IPS DF 4.7 (cell line): ENCODE measurements at regions not wholly inside any gene's neighbourhood (a gene's known extent, or its start where the extent isn't known, plus 50 kb on each side); places are given as distances from the start of the nearest gene placed in this dataset.
"Not testable (repeated sequence)": the region's sequence is repeated elsewhere in the genome, so short reads cannot be mapped to it uniquely, and the experiment has no call there.

Experiments used
- DNase-seq: peaks from one replicate; pipeline ENCODE4 v3.0.0-alpha.2; 2013; ENCODE audit warnings: low spot score; ENCODE audit errors: extremely low read depth

DNA sequence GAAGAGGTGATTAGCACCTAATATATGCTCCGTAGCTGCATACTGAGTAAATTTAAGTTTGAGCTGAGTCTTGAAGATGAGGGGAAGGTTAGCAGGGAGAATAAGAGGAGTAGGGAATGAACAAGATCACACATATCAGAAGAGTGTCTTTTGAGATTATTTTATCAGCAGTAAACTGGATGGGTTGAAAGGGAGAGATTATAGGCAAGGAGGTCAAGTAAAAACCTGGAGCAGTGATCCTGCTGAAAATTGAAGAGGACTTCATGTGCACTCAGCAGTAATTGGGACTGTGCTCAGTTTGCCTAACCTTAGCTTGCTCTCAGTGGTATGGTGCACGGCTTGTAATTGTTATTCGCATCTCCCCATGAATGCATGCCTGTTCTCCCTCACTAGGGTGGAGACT lies 79.5 kb upstream of the PICALM start:
- DNase-seq, result no peak

DNA sequence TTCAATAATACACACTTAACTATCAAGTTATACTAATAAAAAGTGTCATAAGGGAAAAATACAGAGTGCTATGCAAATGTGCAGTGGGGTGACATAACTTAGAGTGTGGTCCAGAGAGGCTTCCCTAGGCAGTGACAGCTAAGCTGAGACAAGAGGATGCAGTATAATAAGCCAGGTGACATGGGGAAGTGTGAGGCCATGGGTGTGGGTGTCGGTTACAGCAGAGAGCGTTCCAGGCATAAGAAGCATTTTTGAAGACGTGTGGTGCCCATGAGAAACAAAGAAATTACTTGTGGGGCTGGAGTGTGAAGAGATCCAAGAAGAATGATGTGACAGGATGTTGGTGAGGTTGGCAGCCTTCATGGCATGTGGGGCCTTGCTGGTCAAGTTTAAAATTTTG lies 78.1 kb upstream of the PICALM start:
- no peak for DNase-seq

DNA sequence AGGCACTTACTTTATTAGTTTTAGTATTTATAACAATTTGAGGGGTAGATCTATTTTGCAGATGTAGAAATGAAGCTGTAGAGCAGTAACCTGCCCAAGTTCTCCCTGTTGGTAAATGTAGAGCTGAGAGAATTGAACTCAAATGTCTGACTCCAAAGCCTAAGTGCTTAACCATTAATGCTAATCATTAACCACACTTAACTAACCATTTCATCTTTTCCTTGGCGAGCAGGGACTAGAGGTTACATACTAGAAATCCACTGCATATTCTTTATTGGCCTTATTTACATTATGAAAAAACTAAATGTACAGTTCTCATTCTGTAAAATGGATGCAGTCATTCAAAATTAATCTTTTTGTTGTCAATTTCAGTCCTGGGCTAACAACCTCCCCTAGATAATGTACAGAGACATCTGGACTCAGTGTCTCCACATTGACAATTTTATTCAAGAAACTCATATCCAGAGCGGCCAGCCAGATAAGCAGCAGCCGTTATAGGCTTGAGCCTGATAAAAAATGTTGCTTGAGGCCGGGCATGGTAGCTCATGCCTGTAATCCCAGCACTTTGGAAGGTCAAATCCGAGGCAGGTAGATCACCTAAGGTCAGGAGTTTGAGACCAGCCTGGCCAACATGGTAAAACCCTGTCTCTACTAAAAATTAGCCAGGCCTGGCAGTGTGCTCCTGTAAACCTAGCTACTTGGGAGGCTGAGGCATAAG lies 76.7 kb upstream of the PICALM start:
- no peak for DNase-seq

DNA sequence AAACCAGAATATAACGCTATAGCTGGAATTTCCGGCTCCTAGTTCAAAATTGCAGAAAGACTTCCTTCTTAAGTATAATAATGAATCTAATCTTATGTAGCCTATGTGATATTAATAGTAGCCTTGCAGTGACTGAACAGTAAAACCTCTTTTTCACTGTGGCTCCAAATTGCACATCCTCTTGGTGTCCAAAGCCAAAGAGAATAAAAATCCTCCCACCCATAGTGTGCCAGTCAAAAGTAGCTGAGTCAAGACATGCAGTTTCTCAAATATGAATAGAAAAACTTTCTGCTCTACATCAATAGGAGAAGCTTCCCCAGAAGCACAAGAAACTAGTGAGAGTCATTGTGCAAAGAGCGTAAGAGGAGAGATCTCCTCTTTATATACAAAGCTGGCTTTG lies 76.0 kb upstream of the PICALM start:
- no peak for DNase-seq

DNA sequence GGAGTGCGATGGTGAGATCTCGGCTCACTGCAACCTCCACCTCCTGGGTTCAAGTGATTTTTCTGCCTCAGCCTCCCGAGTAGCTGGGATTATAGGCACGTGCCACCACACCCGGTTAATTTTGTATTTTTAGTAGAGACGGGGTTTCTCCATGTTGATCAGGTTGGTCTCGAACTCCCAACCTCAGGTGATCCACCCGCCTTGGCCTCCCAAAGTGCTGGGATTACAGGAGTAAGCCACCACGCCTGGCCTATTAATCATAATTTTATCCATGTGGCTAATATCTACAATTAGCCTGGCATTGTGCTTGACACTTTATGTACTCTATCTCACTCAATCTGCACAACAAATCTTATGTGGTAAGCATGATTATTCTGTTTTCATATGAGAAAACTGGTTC lies 75.2 kb upstream of the PICALM start:
- DNase-seq, result not testable (repeated sequence)

DNA sequence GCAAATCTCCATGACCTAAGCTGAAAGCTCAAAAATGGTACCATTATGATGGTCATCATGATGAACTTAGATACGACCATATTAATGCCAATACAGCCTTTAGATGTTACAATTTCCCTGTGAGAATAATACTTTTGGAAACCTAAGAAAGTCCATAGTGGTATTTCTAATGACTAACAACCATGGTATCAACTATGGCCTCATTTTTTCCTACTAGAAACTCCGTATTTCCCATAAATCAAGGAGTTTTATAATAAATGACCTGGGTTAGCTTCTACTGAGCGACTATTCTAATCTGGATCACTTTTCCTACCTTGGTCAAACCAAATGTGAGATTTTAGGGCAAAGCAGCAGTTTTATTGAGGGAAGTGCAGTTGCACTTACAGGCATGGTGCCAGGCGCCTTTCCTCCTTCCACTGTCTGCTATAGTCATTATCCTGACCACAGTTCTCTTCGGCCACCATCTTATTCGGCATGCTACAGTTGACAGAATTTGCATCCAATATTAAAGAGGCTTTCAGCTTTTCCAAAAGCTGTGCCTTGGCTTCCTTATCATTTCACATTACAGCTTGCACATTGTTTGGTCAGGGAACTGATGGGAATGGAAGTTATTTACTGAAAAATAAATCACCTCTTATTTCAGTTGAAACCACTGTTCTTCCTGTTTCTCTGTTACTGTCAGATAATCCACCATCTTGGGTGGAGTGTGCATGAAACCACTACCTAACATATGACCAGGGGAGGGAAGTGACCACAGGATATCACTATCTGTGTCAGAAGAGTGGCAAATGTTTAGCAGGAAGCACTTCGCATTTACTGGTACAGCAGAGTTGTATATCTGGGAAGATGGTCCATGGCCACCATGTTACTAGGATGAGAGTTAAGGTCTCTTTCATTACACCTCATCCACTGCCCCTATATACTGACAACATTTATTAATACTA lies 74.5 kb upstream of the PICALM start:
- no peak for DNase-seq

DNA sequence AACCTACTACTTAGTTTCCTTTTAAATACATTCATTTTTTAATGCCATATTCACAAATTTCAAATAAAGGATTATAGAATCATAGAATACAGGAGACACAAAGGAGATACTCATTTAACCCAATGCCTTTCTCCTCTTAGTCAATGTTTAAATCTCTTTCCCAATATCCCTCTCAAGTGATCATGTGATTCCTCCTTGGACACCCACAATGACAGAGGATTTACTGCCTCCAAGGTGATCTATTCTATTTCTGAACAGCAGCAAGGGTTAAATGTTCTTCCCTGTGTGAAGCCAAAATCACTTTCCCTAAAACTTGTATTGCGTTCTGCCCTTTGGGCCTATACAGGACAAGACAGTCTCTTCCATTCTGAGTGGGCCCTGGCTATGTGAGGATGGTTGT lies 73.3 kb upstream of the PICALM start:
- no peak for DNase-seq

DNA sequence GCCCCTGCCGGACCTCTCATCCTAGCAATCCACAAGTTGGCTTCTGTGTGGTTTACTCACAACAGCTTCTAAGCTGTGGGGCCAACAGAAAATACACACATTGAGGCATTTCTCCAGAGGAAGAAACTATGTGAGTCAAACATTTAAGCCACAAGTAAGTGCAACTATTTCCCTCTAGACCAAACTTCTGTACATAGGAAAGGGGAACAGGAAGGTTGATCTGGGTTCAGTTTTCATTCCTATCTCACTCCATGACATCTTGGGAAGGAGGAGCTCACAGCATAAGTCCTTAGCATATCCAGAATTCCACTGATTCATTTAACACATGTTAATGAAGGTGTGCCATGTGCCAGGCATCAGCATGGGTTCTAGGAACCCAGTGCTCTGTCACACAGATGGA lies 72.8 kb upstream of the PICALM start:
- no peak for DNase-seq

DNA sequence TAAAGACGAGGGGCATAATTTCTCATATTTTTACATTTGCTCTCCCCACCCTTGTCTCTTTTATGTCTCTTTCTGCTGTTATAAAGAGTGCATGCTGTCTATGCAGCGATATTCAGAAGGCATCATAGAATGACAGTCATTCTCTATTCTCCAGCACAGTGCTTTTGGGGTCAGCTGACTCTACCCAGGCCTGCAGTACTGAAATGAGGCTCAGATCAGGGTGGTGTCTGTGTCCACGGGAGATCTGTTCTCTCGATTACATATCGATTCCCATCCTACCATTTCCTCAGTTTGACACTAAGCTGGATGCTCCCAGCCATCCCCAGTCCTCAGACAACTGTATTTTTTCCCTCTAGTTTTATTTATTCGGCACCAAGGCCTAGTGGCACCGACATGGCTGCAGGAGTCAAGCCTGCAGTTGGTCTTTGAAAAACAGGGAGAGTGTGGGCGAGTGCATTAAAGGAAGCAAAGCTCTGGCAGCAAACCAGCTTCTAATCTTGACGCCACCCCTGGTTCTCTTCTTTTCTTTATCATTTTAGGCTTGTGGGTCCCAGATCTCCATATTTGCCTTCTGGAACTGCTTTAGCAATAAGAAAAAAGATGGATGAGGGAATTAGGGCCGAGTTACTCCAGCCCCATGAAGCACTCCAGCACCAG lies 71.6 kb upstream of the PICALM start:
- DNase-seq, result no peak

DNA sequence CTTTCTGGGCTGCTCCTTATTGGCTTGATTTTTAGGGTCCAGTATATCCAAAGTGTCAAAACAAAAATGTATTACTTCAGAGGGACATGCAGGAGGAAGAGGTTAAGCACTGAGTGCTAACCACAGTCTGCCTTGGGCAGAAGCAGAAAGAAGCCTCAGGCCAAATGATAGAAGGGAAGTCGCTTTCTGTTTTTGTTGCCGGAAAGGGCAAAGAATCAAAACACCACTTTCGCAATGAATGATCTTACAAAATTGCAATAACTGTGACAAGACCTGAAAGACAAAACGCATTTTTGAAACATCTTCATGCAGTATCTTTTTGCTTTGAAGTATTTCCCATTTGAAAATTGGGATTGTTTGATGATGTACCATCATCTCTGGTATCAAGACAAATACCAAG lies 70.1 kb upstream of the PICALM start:
- no peak for DNase-seq

DNA sequence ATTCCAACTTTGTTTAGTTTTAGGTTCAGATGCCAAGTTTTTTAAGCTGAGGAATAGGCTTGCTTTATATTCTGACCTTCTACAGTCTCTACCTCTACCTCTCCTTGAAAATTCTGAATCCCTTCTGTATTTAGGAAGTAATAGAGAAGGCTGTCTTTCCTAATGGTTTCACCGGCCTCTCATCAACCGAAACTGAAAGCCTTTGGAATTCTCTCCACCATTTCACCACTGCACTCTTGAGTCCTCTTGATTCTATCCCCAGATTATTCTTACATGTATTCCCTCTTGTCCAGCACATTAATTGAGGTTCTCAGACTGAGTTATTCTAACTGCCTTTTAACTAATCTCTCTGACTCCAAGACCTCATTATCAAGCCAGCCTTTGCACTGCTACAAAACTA lies 67.7 kb upstream of the PICALM start:
- DNase-seq, result no peak

DNA sequence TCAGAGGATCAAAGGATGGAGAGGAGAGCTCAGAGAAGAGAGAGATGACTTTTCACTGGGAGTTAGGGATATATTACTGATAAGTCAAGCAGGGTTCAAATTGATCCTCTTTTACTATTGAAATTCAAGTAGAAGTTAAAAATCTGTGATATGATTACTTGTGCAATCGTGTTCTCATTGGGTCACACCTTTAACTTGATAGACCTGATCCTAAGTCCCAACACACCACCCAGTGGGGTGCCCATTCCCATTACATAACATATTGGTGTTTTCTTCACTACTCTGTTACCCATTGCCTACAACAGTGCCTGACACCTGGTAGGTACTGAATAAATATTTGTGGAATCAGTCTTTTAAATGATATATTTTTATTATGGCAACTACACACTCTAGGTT lies 66.4 kb upstream of the PICALM start:
- DNase-seq, result no peak

DNA sequence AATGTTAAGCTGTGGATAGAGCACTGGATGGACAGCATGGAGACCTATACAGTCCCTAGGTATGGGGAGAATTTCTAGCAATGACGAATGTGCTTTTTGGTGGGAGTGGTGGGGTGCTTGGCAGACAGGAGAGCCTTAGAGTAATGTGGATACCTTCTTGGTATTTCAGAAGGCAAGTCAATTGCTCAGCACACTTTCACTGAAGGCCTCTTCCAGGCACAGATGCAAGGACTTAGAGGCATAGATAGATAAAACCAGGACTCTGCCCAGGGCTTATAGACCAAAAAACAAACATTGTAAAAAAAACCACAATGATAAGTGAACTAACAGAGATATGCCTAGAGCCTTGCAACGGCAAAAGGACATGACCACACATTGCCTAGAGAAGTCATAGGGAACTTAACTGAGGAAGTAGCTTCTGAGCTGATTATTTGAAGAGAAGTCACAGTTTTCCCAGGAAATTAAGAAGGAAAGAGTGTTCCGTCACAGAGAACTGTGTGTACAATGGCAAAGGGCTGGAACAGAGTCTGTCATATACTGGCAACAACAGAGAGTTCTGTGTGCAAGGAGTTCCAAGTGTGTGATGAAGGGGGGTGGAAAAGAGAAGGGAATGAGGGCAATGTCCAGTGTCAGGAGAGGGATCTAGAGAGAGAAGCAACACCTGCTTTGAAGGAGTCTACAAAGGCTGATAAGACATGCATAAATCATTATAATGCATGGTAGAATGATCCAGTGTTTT lies 65.9 kb upstream of the PICALM start:
- no peak for DNase-seq

DNA sequence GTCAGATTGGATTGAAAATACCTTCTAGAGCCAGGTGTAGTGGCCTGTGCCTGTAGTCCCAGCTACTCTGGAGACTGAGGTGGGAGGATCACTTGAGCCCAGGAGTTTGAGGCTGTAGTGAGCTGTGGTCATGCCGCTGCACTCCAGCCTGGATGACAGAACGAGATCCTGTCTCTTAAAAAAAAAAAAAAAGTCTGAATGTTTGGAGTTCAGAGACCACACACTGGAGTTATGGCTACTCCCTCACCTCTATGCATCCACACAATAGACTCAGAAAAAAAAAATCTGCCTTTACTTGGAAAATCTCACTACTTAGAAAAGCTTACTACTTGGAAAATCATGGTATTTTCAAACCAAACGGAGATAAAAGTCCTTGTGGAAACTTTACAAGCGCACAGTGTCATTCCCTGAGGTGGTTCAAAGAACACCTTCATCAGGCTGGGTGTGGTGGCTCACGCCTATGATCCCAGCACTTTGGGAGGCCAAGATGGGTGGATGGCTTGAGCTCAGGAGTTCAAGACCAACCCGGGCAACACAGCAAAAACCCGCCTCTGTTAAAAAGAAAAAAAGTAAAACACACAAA lies 63.9 kb upstream of the PICALM start:
- no peak for DNase-seq

DNA sequence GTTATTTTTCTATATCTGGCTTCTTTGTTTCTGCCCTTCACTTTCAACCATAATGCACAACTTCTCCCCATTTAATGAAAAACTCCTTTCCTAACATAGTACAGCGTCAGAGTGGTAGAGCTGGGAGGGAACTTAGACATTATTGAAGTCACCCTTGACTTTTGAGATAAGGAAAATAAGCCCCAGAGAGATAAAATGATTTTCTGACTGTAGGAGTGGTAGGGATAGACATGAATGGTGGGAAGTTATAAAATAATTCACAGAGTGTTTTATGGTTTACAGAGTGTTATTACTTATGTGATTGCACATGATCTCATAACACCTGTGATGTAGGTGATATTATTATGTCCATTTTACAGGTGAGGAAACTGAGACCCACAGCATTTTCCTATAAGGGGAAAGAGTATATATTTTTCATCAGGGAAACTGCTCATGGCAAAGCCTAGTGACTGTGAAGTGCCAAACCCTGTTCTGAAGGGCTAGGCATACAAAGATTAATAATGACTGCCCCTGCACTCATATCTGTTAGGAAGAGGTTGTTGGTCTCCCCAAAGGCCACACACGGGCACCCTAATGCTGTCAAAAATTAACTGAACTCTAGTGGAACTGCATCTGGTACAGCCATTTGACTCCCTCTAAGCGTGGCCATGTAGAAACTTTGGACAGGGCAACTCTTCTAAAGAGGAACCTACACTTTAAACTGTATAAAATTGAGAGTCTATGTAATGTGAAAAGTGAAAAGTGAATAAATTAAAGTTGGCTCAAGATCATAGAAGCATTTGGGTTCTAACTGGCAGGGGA lies 61.1 kb upstream of the PICALM start:
- no peak for DNase-seq

DNA sequence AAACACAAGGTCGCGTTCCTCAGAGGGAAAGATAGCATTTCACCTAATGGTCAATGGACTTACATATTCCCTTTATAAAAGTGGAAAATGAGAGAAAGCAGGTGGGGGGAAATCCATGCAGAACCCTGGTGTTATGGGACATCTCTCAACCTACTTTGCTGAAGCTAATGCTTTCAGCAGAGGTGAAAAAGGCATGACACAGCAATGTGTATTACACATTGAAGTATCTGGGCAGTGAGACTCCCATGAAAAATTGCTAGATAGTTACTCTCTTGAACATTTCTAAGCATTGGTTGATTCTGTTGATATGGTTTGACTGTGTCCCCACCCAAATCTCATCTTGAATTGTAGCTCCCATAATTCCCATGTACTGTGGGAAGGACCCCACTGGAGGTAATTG lies 60.0 kb upstream of the PICALM start:
- DNase-seq, result no peak

DNA sequence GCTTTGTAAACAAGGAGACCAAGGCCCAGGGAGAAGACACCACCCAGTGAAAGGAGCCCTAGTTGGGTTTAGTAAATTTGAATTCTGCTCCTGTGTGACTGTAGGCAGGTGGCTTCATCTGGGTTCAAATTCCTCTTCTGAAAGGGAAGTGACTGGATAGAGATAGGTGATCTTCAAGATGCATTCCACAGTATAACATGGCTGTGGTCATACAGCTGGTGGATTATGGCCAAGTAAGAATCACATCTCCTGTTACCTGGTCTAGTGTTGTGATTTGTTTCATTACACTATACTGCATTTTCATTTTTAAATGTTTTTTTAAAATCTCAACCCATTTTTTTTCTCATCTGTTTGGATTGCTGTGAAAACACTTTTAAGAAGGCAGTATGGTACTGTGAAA lies 58.0 kb upstream of the PICALM start:
- DNase-seq, result no peak

DNA sequence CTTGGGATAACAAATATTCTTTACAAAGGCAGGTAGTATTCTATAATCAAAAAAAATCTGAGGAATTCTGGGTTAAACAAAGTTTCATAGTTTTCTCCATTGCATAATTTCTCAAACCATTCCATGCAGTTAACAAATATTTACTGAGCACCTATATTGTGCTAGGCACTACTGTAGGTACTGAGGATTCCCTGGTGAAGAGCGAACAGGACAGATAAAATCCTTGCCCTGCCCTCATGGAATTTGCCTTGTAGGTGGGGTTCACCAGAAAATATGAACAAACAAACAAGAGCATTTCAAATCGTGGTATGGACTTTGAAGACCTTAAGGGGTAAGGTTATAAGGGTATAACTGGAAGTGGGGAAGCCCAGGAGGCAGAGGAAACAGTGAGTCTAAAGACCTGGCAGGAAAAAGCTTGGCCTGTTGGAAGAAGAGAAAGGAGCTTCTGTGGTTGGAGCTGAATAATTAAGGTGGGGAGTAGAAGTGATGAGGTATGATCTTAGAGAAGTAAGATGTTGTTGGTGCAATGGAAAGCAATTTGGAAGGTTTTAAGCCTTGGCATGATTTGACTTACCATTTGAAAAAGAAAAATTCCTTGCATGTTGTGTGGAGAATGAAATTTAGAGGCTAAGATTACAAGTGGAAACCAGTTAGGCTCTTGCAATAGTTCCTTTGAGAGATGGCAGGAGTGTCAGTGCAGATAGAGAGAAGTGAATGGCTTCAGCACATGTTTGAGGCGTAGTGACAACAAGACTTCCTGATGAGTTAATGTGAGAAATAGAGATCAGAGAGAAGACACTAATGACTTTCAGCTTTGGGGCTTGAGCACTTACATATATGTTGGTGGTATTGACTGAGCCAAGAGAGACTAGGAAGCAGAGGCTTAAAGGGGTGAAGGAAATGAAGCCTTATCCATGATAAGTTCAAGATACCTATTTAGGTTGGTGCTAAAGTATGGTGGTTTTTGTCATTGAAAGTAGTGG lies 55.7 kb upstream of the PICALM start:
- DNase-seq, result no peak

DNA sequence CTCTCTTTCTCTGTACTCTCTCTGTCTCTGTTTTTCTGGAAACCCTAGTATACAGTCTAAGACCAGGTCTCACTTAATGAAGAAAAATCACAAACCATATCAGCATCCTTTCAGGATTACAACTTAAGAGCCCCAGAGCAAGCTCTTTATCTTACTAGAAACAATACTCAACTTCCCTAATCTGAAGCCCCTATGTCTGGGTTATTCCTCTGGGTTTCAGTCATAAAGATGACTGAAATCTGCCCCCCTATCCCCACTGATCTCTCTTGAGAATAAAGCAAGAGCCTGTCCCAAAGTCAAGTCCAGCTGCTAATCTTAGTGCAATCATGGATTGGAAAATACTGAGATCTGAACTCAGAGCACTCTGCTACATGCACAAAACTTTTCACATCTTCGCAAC lies 53.9 kb upstream of the PICALM start:
- no peak for DNase-seq
